ENCODE measurements at regions not wholly inside any gene's neighbourhood (a gene's known extent, or its start where the extent isn't known, plus 50 kb on each side); places are given as distances from the start of the nearest gene placed in this dataset.

GRCh38 chr18:43870626-43871025, 593.3 kb upstream of the SYT4 start:
- no peak for TF ChIP-seq CTCF (conservative IDR thresholded peaks at IDR 0.05 in 1 of 2, IDR thresholded peaks at IDR 0.05 in 1 of 2; ENCODE audit: low read depth in 1 of 2, low read length in 2 of 2)
- TF ChIP-seq EZH2 (IDR thresholded peaks at IDR 0.05; ENCODE audit: low read length, missing control alignments): no peak
